HG02885 (cell line): ENCODE measurements at regions not wholly inside any gene's neighbourhood (a gene's known extent, or its start where the extent isn't known, plus 50 kb on each side); places are given as distances from the start of the nearest gene placed in this dataset.
"Not testable (repeated sequence)": the region's sequence is repeated elsewhere in the genome, so short reads cannot be mapped to it uniquely, and the experiment has no call there.

ENCODE experiments used
- ATAC-seq: cut with Tn5 transposase; IDR thresholded peaks from one replicate; pipeline ENCODE4 v1.9.1; 2021; ENCODE audit warnings: mild to moderate bottlenecking; ENCODE audit not compliant: unreplicated experiment, poor library complexity

DNA sequence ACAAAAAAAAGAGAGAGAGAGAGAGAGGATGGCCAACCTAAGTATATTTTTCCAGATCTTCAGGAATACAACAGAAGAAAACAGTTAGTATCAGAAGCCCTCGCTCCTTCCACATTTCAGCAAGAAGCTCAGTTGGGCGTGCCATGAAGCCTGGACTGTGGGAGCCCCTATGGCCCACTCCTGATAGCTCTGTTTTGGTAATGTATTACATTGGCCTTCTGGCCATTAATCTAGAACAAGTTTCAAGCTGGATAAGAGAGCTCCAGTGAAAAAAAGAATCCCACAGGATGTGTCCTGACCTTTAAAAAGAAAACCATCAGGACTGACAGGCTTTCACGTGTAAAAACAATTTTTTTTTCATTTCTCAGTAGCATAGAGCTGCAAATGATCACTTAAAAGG is 197.9 kb downstream of the ICOS start:
- ATAC-seq = no peak

DNA sequence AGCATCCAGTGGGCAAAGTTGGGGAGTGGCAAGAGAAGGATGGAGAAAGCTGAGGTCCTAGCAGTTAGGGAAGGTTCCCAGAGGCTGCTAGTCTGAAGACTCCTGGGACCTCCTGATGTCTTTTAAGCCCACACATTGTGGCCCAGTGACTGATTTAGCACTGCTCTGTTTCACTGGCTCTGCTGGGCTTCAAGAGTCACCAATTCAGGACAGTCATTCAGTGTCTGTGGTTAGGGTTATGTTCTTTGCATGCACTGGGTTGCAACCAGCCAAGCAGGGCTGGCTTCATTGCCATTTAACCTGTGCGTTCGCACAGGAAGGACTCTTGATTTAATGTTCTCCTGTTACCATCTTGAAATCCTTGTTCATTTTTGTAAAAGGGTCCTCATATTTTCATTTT is 199.2 kb downstream of the ICOS start:
- ATAC-seq = no peak

DNA sequence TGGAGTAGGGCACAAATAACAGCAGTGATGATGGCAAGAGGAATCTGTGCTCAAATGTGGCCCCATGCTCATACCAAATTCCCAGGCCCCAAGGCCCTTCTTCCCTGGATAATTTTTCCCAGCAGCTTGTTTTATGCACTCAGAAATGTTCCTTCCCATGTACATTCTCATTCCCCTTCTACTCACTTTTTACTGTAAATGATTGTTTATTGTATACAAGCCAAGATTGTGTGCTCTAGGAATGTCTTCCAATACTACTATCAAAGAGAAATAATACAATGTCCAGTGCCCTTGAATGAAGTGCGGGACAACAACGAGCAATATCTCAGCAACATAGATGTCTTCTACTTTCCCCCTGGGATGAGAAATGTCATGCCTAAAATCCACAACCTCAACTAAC is 201.6 kb downstream of the ICOS start:
- ATAC-seq = no peak

DNA sequence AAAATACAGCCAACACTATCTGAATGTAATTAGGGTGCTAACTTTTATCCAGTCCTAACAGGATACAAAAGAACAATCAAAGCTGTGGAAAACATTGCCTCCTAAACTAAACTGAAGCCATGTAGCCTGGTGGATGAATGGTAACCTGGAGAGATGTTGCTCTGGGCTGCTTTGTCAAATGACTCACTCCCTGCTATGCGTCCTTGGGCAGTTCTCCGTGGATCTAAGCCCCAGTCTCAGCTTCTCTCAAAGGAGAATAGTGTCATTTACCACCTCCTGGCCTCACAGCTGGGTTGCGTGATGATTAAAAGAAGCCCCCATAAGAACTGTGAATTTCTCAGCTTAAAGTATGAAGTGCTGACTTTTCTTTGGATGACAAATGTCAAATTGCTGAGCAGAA is 203.7 kb downstream of the ICOS start:
- no peak for ATAC-seq

DNA sequence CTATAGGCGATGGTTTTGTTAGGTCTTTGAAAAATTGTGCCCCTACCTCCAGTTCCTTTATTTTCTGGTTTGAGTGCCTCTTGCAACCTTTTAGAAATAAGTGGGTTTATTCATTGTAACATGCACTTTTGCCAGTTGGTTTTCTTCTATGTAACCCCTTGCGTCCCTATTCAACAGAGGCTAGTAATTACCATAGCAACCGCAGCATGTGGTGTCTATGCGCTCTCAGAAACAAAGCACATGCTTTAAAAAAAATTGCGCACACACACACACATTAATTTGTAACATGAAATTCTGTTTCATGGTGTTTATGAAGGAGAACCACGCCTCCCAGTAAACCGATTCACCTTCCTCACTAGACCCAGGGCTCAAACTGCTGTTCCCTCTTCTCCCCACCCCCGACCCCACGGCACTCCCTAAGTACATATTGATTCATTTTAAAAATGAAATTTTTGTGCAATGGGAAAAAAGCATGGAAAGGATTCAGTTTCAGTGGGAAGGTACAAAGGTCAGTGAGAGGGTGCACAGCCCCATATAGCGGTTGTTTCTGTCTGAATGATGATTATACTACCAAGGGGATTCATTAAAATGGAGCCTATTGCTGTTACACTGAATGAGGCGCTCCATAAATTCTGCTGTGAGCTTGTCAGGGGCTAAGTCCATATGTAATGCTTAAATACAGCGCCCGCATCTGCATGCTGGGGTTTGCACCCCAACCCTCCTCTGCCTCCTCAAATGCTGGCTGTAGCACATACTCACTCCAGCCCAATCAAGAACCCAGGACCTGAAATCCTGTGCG is 206.9 kb downstream of the ICOS start:
- no peak for ATAC-seq

DNA sequence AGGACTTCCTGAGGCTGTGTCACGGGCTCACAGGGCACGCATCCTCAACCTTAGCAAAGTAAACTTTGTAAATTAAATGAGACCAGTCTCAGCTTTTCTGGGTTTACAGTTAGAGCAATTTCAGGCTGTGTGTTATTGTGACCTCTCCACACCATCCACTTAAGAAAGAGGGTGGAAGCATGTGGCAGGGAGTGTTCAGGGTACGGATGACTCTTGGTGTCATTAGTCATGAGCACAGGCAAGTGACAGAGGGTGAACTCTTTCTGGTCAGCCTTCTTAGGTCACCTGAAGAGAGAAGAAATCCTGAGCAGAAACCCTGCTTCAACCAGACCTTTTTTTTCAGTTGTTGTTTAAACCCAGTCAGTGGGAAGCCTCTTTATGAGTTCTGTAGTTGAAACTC is 207.9 kb downstream of the ICOS start:
- ATAC-seq = no peak

DNA sequence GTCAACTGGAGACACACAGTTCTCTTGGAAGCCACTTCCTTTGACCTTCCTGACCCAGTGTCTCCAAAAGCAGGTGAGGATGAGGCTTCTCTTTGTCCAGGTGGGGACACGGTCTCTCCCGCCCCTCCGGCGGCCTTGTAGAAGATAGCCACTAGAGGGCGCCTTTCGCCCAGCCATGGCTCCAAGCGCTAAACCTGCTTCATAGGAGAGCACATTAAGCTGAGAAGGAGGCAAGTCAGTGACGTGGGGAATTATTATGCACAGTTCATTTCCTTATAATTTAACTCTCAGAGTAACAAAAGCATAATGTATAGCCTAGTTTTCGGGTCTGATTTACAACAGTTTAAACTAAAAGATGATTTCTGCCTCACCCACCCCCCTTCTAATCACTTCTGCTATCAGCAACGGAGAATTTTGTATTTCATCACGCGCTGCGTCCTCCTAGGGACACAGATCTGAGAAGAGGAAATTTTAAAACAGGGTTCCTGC is 208.7 kb downstream of the ICOS start:
- ATAC-seq = peak; percentile 99

DNA sequence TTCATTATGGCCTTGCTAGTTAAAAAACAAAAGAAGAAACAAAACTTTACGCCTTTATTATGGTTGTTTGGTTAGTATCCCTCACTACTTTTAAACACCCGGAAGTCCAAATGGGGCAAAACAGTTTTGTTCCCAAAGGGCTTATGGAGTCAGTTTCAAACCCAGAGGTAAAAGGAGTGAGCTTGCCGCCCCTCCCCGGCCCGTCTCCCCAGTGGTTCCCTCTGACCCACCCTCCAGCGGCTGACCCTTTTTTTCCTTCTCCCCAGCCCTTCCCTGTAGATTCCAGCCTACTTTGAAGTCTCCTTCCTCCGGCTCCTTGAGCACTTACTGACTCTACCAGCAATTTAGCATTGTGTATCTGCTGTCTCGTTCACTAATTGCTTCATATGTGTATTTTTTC is 209.2 kb downstream of the ICOS start:
- ATAC-seq = no peak

DNA sequence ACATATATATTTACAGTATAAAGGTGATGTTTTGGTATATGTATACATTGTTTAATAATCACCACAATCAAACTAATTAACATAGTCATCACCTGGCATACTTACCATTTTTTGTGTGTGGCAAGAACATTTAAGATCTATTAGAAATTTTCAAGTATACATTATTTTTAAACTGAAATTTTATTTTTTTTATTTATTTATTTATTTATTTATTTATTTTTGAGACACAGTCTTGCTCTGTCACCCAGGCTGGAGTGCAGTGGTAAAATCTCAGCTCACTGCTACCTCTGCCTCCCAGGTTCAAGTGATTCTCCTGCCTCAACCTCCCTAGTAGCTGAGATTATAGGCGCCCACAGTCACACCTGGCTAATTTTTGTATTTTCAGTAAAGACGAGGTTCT is 210.5 kb downstream of the ICOS start:
- not testable (repeated sequence) for ATAC-seq

DNA sequence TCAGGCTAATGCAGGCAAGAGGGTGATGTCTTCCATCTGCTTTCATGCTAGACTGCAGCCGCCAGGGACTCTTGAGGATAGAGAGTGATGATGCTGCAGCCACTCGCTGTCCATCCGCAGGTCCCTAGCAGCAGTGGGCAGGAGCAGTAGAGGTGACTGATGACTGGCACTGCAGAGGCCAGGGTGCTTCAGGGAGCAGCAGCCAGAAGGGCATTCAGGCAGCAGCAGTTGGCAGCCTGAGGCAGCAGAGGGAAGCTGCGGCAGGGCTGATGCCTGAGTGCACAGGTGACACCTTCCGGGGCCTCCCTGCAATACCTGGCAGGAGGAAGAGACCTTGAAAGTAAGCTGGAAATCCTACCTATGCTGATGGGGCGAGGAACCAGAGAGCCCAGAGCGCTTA is 214.2 kb downstream of the ICOS start:
- ATAC-seq = no peak

DNA sequence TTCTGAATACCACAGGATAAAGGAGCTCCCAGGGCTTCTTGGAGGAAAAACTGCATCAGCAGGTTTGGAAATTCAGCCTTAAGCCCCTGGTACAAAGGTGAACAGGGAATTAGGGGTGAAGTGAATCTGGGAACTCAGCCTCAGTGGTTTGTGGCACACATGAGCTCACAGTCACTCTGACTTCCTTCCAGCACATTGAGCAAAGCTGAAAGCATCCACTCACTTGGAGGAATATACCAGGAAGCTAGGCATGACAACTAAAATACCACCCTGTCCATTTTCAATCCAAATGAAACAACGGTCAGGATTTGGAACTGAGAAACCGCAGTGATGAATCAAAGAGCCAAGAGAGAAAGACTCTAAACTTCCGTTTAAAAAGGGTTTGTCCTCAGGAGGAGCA is 216.1 kb downstream of the ICOS start:
- ATAC-seq = no peak

DNA sequence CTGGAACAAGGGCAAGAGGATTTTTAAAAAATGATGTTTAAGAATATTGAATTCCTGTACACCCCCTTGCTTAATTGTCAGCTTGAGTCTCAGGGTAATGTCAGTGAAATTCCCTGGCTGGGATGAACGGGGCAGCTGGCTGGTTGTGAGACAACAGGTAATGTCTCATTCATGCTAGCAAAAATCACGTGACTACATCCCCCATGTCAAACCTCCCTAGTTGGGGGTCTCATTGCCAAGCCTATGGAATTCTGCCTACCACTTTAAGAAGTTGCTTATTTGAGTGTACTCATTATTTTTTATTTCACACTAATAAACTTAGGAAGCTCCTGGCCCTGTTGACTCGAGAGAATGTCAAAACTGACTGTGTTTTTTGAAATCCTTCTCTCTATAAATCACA is 218.3 kb downstream of the ICOS start:
- ATAC-seq = no peak

DNA sequence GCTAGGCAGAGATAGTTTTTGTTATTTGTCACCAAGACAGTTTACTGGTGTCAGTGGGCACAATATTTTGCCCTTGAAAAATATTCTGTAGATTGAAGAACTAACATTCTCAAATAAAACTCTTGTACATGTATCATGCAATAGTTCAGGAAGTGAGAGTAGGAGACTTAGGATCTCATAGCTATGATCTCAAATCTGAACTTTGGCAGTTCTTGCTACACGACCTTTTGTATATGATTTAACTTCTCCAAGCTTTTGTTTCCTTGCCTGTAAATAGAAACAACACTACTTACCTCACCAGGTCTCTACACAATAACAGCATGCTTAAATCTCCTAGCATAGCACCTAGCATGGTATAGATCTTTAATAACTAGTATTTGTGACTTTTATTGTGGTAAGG is 219.9 kb downstream of the ICOS start:
- no peak for ATAC-seq

DNA sequence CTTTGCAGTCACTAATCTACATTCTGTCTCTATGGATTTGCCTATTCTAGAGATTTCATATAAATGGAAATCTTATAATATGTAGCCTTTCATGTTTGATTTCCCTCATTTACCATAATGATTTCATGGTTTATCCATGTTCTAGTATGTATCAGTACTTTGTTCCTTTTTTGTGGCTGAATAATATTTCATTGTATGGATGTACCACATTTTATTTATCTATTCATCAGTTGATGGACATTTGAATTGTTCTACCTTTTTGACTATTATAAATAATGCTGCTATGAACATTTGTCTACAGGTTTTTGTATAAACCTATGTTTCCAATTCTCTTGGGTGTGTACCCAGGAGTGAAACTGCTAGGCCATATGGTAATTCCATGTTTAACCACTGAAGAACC is 221.1 kb downstream of the ICOS start:
- no peak for ATAC-seq

DNA sequence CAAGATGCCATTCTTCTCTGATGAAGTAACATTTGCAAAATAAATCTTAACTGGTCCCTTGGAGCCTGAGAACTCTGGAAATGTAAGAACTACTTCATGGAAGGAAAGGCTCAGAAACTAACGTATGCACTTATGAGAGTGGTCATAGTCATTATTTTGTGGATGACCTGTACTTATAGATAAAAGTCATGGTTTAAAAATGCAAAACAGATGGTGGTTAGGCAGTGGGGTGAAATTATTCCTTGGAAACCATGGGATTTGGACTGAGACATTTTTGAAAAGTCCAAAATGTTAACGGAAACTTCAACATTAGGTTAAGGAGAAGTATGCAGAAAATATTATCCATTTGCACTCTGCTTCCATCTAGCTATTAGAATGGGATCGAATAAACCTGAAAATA is 223.0 kb downstream of the ICOS start:
- ATAC-seq = no peak

DNA sequence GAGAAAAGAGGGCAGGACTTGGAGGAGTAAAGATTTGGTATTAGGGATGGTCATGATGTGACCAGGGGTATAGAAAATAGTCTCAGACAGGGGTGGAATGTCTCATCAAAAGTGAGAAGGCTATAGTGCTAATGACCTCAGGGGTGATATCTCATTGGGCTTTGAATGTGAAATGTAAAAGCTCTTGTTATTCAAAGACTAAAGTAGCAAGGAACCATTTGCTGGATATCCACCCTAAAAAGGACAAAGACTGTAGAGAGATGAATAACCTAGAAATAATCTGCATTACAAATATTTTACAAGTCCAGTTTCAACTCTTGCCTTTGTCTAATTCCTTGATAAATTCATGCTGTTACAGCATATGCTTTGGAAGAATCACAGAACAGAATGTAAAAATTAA is 224.4 kb downstream of the ICOS start:
- no peak for ATAC-seq

DNA sequence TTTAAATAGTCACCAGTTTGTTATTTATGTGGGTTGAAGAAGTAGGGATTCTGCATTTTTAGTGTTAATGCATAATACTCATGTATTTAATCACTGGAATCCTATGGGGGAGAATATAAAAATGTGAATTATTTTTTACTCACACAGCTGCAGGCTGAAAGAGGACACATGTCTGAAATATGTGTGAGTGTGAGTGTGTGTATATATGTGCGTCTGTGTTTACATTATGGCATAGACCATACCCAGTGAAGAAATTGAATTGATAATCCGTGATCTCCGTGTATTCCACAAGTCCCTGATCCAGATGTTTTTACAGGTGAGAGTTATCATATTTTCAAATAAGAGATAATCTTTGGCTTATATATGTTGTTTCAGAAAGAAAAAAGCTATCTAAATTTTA is 225.3 kb downstream of the ICOS start:
- no peak for ATAC-seq

DNA sequence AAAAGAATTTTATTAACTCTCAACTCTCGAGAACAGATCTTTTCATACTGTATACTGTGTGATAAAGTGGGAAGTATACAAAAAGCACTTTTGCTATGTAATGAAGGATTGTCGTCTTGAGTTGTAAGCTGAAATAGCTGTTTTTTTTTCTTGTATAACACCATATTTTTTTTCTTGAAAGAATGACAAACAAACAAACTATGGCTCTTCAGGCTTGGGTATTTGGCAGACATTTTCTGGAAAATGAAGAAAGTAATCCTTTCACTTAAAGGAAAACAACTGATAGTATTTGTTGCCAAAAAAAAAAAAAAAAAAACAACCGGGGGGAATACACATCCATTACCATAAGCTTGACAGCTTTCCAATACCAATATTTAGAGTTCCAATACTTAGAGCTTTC is 230.4 kb downstream of the ICOS start:
- ATAC-seq = no peak

DNA sequence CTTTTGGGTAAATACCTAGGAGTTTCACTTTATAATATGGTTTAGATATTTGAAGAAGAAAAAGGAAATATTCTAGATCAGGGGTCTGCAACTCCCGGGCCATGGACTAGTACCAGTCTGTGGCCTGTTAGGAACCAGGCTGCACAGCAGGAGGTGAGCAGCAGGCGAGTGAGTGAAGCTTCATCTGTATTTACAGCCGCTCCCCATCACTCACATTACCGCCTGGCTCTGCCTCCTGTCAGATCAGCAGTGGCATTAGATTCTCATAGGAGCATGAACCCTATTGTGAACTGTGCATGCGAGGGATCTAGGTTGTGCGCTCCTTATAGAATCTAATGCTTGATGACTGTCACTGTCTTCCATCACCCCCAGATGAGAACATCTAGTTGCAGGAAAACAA is 231.1 kb downstream of the ICOS start:
- not testable (repeated sequence) for ATAC-seq

DNA sequence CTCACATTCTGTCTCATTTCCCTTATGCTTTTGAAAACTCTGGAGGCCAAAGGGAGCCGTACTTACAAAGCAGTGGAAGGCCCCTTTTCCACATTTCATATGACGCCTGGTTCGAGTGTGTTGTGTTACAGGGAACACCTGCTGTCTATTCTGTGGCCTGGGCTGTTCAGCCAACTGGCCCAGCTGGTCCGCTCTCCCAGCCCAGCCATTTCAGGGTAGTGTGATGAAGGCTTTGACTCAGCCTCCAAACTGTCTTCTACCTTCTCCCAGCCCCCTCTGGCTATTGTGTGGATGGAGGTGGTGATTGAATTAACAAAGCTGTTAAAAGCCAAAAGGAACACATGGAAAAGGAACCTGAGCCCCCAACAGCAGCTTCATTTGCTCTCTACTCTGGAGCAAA is 233.8 kb downstream of the ICOS start:
- no peak for ATAC-seq

DNA sequence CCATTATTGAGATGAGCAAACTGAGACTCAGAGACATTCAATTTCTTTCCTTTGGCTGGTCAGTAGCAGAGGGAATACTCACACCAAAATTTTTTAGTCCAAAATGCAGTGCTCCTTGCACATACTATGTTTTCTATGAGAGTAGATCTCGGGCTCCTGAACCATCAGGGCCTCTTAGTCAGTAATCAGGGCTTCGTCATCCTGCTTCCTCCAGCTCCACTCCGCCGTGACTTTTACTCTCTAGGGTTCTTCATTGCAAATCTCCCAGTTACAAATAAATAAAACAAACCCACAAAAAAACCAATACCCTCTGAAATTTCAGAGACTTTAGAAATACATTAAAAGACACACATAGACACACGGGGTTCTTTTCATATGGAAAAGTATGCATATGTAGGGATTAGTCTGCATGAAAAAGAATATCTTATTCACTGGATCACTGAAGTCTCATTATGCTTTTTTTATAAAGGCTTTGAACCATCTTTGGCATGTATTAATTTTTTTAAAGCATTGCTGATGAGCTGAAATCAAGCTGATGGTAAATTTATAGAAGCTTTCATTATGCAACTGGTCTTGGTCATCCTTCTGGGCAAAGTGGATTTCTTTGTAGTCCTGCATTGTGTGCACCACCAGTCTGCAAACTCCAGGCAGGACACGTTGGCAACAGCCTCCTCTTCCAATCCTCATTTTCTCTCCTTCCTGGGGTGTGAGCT is 235.0 kb downstream of the ICOS start:
- ATAC-seq = no peak

DNA sequence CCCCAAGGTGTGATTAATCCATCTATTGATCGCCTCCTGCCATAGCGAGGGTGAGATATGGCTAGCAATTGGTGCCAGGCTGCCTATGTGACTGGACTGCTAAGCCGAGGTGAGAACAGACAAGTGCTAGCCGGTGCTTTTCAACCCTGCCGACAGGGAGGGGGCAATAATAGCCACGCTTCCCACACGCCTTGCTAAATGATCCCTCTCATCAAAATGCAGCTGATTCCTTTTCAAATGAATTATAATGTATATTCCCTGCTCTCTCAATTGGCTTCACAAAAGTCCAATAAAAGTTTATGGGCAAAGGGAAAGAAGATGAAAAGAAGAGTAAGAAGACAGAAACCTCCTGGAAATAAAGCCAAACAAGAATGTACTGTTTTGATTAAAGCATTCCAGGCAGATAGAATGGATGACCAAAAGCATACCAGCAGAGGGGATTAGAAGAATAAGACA is 235.6 kb downstream of the ICOS start:
- ATAC-seq = no peak
